Dermis blood vessel endothelial cell (primary cell): ENCODE measurements at regions not wholly inside any gene's neighbourhood (a gene's known extent, or its start where the extent isn't known, plus 50 kb on each side); places are given as distances from the start of the nearest gene placed in this dataset.
"Not testable (repeated sequence)": the region's sequence is repeated elsewhere in the genome, so short reads cannot be mapped to it uniquely, and the experiment has no call there.

Source experiments
- DNase-seq: peaks from one replicate; pipeline ENCODE4 v3.0.0; 2010

DNA sequence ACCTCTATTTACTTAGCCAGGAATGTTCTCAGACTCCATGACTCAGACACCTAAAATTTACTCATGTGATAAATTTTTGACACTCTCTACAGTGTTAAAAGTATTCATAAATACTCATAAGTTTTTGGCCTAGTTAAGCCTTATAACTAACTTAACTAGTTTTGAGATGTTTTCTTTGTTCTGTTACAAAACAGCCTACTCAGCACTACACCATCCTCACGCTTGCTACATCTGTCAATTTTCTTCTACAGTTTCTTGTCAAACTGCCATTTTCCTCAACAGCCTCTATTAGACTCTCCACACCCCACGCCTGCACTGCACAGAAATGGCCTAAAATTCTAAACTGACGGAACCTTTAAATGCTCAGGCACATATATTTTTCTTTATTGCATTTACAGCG lies 195.5 kb downstream of the ANXA1 start:
- no peak for DNase-seq

DNA sequence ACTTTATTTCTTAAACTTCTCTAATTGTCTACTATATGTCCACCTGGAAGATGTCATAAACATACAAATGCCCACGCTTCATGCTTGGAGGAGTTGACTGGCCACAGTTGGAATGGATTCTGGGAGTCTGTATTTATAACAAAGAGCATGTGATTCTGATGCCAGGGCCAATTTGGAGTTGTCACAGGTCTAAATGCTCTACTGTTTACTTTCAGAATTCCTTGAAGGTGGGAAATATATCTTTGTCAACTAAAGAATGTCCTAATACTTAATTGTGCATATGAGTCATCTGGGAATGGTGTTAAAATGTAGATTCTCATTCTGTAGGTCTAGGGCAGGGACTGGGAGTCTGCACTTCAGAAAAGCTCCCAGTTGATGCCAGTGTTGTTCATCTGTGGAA lies 196.1 kb downstream of the ANXA1 start:
- DNase-seq, result no peak

DNA sequence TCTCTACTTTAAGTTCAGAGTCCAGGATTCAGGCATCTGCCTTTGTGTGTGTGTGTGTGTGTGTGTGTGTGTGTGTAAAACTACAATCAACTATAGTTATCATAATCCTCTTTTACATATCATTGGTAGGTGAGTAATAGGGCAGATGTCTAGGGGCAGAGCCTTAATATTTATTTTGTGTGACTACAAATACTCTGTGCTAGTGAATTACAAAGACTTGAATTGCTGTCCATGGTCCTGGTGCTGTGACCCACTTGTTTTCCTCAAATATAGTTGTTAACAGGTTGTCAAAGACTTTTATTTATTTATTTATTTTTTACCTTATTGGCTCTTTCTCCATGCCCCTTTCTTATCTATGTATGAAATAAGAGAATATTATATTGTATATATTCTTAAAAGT lies 196.8 kb downstream of the ANXA1 start:
- peak; percentile 8 for DNase-seq

- DNase-seq, result no peak
These were observed 197.8 kb downstream of the ANXA1 start for GRCh38 chr9:73349476-73349875.

DNA sequence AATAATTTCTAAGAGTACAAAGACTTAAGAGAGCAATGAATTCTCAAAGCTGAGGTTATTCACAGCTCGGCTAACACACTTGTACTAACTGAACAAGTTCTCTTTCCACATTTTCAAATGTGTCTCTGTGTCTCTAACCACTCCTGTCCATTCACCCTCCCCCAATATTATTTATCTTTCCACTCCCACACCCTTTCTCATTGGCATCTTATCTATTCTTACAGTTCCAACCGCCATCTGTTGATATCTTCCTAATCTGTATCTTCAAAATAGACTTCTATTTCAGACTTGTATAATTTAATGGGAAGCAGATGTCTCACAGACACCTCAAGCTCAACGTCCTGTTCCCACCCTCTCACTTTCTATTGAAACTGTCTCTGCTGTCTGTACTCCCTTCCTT lies 205.9 kb downstream of the ANXA1 start:
- DNase-seq, result no peak

DNA sequence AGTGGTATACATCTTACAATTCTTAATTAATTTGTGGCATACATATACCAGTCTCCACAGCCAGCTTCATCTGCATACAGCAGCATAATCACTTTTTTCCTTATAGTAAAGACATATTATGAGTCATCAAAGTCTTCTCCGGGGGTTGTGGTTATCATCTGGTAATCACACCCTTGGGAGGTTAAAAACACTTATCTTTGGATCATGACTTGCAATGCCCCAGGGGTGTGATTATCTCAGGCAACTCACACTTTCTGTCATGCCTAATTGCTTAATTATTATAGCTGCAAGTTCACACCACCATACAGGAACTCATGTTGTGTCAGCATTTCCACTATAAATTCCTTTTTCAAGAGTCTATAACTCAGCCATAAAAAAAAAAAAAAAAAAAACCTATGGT lies 218.4 kb downstream of the ANXA1 start:
- DNase-seq, result no peak

DNA sequence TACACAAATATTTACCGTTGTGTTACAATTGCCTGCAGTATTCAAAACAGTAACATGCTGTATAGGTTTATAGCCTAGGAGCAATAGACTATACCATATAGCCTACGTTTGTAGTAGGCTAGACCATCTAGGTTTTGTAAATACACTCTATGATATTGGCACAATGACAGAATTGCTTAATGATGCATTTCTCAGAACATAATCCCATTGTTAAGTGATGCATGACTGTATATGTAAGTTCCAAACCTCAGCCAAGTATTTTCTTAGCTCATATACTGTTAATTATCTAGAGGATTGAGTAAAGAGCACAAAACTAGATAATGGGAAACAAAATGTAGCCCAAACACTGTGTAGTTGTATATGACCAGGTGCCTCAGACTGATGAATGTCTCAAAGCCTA lies 220.1 kb downstream of the ANXA1 start:
- no peak for DNase-seq

- no peak for DNase-seq
These were observed 228.7 kb downstream of the ANXA1 start for GRCh38 chr9:73380411-73380810.

DNA sequence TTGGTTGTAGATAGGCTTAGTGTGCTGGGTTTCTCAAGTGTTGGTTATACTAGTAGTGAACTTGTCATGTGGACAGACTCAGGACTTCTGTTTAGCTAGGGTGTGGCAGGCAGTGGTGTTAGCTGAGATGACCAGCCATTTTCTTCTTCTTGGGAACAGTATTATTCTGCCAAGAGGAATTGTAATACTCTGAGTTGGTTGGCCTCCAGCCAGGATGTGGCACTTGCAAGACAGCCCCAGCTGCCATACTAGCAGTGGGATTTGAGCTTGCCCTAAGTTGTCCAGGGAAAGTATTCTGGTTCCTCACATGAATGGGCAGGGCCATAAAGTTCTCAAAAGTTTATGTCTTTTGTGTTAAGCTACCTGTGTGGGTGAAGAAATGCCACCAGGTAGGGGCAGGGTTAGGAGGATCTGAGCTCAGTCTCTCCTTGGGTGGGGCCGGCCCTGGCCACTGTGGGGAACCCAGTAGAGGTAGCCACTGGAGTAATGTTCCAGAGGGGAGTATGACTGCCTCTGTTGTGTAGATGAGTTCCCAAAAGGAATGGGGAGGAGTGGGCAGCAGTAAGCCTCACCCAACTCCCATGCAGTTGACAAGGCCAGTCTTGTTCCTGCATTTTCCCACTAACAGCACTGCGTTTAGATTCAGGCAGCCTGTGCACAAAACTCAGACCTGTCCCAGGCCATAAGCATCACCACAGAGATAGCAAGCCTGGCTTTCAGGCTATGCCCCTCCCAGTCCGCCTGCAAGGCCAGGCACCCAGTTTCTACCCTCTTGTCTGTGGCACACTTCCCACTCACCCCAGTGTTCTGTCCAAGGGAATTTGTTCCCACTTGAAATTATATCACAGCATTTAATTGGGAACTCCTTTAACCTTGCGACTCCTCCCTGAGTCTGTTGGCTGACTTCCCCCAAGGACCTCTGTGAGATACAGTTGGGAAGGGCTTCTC lies 250.7 kb downstream of the ANXA1 start:
- DNase-seq, result no peak

- no peak for DNase-seq
These were observed 259.8 kb downstream of the ANXA1 start for GRCh38 chr9:73411494-73411893.

DNA sequence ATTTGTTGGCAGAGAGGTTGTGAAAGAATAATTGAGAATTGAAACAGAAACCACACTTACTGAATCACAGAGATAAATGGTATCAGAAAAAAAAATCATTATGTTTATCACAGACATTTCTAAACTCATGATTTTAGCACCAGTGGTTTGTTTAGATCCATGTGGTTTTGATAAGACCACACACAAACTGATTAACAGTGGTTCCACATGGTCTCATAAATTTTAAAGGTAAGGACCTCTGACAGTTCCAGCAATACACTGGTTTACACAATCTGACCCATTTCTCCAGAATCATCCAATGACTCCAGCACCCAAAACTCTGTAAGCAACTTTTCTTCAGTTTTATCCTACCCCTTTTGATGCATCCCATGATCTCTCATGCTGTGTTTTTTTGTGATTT lies 261.2 kb downstream of the ANXA1 start:
- DNase-seq, result no peak

DNA sequence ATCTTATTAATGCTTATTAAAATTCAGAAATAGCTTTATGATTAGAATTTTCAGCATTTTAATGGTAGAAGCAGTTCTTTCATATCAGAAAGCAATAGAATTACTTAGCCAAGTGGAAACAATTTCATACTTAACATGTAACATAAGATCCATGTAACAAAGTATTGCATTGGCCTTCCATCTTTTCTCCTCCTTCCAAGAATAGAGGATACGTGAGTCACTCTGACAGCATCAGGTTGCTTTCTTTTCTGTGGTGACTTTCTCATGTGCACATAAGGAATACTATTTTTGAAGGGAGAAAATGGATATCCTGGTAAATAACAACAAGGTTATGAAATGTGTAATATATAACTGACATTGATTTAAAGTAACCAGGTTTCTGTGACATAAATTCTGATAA lies 272.2 kb downstream of the ANXA1 start:
- no peak for DNase-seq

DNA sequence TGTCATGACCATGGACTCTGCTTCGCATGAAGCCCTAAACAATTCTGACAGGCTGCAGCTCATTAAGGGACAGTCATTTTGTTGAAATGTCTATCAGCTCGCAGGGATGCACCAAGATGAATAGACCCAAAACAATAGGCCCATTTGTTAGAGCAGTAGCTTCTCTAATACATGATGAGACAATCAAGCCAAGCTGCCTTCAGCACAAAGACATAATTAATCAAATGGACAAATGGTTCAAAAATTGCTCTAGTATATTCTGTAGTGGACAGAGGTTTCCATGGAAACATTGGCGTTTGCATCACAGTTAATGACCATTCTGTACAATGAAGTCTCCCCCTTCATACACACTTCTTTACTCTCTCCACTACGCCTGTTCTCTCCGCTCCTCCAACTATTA lies 274.6 kb downstream of the ANXA1 start:
- DNase-seq, result no peak

DNA sequence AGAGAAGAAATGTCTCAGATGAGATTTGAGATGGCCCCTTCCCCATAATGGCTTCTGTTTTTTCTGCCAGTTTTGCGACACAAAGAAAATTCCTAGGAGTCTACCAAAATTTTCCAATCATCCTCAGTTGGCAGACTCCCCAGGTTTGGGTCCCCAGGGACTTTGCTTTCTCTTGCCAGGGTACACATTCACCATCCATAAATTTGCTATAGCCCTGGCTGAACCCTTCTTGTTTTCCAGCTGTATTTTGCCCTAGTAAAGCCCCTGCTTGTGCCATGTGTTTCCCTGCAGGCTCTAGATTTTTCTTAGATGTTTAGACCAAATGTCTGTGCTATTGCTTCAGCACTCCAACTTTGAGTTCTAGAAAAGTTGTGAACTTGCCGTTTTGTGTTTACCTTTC lies 283.2 kb downstream of the ANXA1 start:
- no peak for DNase-seq

DNA sequence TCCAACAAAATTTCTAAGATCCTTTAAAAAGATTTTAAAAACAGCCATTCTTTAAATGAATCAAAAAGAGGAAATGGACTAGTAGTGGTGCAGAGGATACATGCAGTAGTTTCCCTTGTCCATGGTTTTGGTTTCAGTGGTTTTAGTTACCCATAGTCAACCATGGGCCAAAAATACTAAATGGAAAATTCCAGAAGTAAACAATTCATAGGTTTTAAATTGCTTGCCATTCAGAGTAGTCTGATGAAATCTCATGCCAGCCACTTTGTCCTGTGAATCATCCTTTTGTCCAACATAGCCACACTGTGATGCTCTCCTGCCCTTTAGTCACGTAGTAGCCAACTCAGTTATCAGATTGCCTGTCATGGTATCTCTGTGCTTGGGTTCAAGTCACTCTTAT lies 286.1 kb downstream of the ANXA1 start:
- no peak for DNase-seq

- DNase-seq, result not testable (repeated sequence)
These were observed 288.2 kb downstream of the ANXA1 start for GRCh38 chr9:73439839-73440238.

GRCh38 chr9:73441223-73441622 lies 289.6 kb downstream of the ANXA1 start:
- DNase-seq, result no peak

GRCh38 chr9:73441890-73442818 lies 290.5 kb downstream of the ANXA1 start:
- DNase-seq, result no peak

DNA sequence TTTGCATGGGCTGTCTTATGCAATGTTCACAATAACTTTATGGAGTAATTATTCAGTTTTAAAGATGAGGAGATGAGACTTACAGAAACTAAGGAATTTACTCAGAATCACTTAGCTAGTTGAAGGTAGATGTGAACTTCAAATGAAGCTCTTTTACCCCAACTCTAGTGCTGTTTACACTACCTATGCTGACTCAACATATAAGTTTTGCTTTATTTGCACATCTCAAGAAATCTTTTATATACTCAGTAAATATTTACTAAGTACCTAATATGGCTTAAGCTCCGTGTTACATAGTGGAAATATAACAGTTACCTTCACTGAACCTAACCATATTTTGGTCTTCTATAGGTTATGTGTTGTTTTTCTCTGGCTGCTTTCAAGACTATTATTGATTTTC lies 293.2 kb downstream of the ANXA1 start:
- DNase-seq, result no peak

DNA sequence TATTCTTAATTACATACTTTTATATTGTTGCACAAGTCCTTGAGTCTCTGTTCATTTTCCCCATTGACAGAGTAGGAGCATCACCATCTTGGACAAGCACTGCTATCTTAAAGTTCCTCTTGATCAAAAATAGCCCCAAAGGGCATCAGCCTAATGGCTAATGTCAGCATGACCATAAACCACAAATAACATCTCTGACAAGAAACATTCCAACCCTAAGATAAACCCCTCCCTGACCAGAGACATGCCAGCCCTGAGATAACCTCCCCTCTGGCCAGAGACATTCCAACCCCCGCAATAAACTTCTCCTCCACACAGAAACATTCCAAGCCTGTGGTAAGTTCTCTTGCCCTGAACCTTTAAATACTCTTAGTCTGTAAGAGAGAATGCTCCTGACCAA lies 293.7 kb downstream of the ANXA1 start:
- DNase-seq, result not testable (repeated sequence)

DNA sequence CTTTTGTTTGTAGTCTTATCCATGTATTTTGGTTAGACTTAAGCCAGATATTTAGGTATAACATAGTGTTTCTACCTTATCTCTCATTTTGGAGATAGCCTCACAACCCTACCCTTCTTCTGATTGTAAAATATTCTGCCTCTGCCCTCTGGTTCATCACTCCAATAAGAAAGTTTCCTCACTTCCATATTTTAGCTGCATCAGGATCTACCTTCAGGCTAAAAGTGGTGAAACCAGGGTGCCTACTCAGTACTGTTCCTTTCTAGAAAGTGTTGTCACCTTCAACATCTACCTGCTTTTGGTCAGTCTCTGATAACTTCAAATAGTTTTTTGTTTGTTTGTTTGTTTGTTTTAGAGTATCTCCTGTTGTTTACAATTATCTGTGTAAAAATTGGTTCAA lies 294.6 kb downstream of the ANXA1 start:
- DNase-seq, result no peak

DNA sequence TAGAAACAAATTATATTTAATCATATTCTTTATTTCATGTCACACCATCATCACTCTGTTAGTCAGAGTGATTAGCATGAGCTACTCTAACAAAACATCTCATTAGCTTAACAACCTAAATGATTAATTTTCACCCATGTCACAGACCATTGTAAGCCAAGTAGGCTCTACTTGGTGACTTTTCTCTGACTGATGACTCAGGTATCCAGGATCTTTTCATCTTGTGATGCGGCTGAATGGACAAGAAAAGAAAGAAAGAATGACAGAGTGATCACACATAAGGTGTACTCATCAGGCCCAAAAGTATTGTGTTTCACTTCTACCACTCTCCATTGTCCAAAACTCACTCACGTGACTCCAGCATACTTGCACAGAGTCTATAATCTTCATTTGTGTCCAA lies 299.3 kb downstream of the ANXA1 start:
- DNase-seq, result no peak

- DNase-seq, result no peak
These were observed 308.2 kb downstream of the ANXA1 start for GRCh38 chr9:73459817-73460216.

GRCh38 chr9:73468716-73469115 lies 317.1 kb downstream of the ANXA1 start:
- DNase-seq, result no peak
